ENCODE measurements at regions not wholly inside any gene's neighbourhood (a gene's known extent, or its start where the extent isn't known, plus 50 kb on each side); places are given as distances from the start of the nearest gene placed in this dataset.

- no peak for DNase-seq
These were observed 291.2 kb upstream of the TMTC1 start for GRCh38 chr12:30074916-30075315.

- no peak for DNase-seq
These were observed 289.1 kb upstream of the TMTC1 start for GRCh38 chr12:30072824-30073223.

- DNase-seq: no peak
These were observed 283.4 kb upstream of the TMTC1 start for GRCh38 chr12:30067146-30067545.

- no peak for DNase-seq
These were observed 281.2 kb upstream of the TMTC1 start for GRCh38 chr12:30064906-30065305.

- no peak for DNase-seq
These were observed 279.7 kb upstream of the TMTC1 start for GRCh38 chr12:30063435-30063945.

GRCh38 chr12:30048371-30048770 is 264.6 kb upstream of the TMTC1 start:
- DNase-seq: no peak

- DNase-seq: no peak
These were observed 263.9 kb upstream of the TMTC1 start for GRCh38 chr12:30047516-30048254.

- no peak for DNase-seq
These were observed 262.6 kb upstream of the TMTC1 start for GRCh38 chr12:30046376-30046775.

GRCh38 chr12:30045171-30045570 is 261.4 kb upstream of the TMTC1 start:
- no peak for DNase-seq

GRCh38 chr12:30044206-30044605 is 260.5 kb upstream of the TMTC1 start:
- no peak for DNase-seq

GRCh38 chr12:30043151-30043847 is 259.6 kb upstream of the TMTC1 start:
- no peak for DNase-seq

GRCh38 chr12:30041096-30041495 is 257.4 kb upstream of the TMTC1 start:
- DNase-seq: no peak

- DNase-seq: no peak
These were observed 247.1 kb upstream of the TMTC1 start for GRCh38 chr12:30030693-30031374.

- no peak for DNase-seq
These were observed 243.0 kb upstream of the TMTC1 start for GRCh38 chr12:30026621-30027234.

- no peak for DNase-seq
These were observed 241.6 kb upstream of the TMTC1 start for GRCh38 chr12:30025317-30025716.

GRCh38 chr12:30023186-30023585 is 239.4 kb upstream of the TMTC1 start:
- DNase-seq: no peak

- DNase-seq: no peak
These were observed 237.5 kb upstream of the TMTC1 start for GRCh38 chr12:30021051-30021833.

GRCh38 chr12:30019366-30020140 is 235.8 kb upstream of the TMTC1 start:
- peak; percentile 18 for DNase-seq

- no peak for DNase-seq
These were observed 232.9 kb upstream of the TMTC1 start for GRCh38 chr12:30016540-30017055.

- no peak for DNase-seq
These were observed 232.0 kb upstream of the TMTC1 start for GRCh38 chr12:30015631-30016337.

- no peak for DNase-seq
These were observed 231.2 kb upstream of the TMTC1 start for GRCh38 chr12:30014991-30015390.

All from NCI-H2171 (cell line).